ENCODE measurements at regions not wholly inside any gene's neighbourhood (a gene's known extent, or its start where the extent isn't known, plus 50 kb on each side); places are given as distances from the start of the nearest gene placed in this dataset.
"Not testable (repeated sequence)": the region's sequence is repeated elsewhere in the genome, so short reads cannot be mapped to it uniquely, and the experiment has no call there.

DNA sequence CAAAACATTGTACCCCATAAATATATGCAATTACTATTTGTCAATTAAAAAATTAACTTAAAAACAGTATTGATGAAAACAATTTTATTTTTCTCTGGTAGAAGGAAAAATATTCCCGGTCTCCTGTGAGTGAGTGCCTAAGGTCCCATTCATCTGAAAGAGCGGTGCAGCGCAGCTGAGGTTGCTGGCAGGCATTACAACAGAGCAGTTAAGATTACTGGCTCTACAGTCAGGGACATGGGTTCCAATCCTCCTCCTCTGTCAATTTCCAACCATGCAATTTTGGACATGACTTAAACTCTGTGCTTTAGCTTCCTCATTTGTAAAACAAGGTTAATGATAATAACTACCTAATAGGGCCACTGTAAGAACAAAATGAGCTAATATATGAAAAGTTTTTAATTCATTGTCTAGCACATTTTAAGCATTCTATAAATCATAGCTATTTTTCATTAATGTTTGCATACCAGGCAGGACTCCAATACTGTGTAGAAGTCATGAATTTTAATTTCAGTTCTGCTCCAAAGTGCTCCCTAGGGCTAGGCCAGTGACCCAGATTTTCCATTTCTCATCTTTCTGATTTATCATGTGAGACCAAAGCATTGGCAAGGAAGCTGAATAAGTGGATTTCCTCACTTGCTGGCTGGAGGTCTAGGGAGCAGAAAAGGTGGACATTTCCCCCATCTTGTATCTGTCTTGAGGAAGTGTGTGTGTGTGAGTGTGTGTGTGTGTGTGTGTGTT lies 174.2 kb upstream of the NBPF19 start:
- not testable (repeated sequence) for H3K4me1 ChIP-seq (ENCODE audit: control insufficient read depth in 2 of 2, insufficient read depth in 2 of 2, low read length in 1 of 2); H3K36me3 ChIP-seq (ENCODE audit: control insufficient read depth in 2 of 2, insufficient read depth in 2 of 2, low read length in 1 of 2); H3K27ac ChIP-seq (ENCODE audit: low read depth in 2 of 2, low read length in 1 of 2); H3K27me3 ChIP-seq (ENCODE audit: control insufficient read depth in 1 of 2, insufficient read depth in 2 of 2, low read length in 2 of 2); H3K9me3 ChIP-seq (ENCODE audit: control insufficient read depth in 2 of 2, insufficient read depth in 1 of 2, low read depth in 1 of 2, low read length in 1 of 2); H3K4me3 ChIP-seq (ENCODE audit: low read depth in 1 of 2, low read length in 2 of 2)
- WGBS, 2 donors: no CpG with 5 or more reads among the region's 3 CpGs

GRCh38 chr1:149301282-149301681 lies 173.6 kb upstream of the NBPF19 start:
- WGBS, 2 donors: 56 to 57% methylated on average over 3 of the region's 4 CpGs
- not testable (repeated sequence) for H3K27ac ChIP-seq (ENCODE audit: low read depth in 2 of 2, low read length in 1 of 2); H3K9me3 ChIP-seq (ENCODE audit: control insufficient read depth in 2 of 2, insufficient read depth in 1 of 2, low read depth in 1 of 2, low read length in 1 of 2); H3K36me3 ChIP-seq (ENCODE audit: control insufficient read depth in 2 of 2, insufficient read depth in 2 of 2, low read length in 1 of 2); H3K27me3 ChIP-seq (ENCODE audit: control insufficient read depth in 1 of 2, insufficient read depth in 2 of 2, low read length in 2 of 2); H3K4me3 ChIP-seq (ENCODE audit: low read depth in 1 of 2, low read length in 2 of 2); H3K4me1 ChIP-seq (ENCODE audit: control insufficient read depth in 2 of 2, insufficient read depth in 2 of 2, low read length in 1 of 2)

- not testable (repeated sequence) for H3K4me1 ChIP-seq (ENCODE audit: control insufficient read depth in 2 of 2, insufficient read depth in 2 of 2, low read length in 1 of 2); H3K9me3 ChIP-seq (ENCODE audit: control insufficient read depth in 2 of 2, insufficient read depth in 1 of 2, low read depth in 1 of 2, low read length in 1 of 2); H3K27me3 ChIP-seq (ENCODE audit: control insufficient read depth in 1 of 2, insufficient read depth in 2 of 2, low read length in 2 of 2); H3K27ac ChIP-seq (ENCODE audit: low read depth in 2 of 2, low read length in 1 of 2); H3K4me3 ChIP-seq (ENCODE audit: low read depth in 1 of 2, low read length in 2 of 2); H3K36me3 ChIP-seq (ENCODE audit: control insufficient read depth in 2 of 2, insufficient read depth in 2 of 2, low read length in 1 of 2)
- WGBS, 2 donors: no CpG with 5 or more reads among the region's 2 CpGs
Measured at GRCh38 chr1:149304796-149305195, 170.0 kb upstream of the NBPF19 start.

DNA sequence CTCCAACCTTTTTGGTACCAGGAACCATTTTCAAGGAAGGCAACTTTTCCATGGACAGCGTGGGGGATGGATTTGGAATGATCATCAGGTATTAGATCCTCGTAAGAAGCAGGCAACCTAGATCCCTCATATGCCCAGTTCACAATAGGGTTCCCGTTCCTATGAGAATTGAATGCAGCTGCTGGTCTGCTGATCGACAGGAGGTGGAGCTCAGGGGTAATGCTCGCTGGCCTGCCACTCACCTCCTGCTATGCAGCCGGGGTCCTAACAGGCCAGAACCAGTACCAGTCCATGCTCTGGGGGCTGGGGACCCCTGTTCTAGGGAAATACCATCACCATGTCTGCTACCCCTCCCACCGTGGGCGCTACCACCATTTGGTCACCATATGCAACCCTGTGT lies 167.2 kb upstream of the NBPF19 start:
- H3K4me1 ChIP-seq (ENCODE audit: control insufficient read depth in 2 of 2, insufficient read depth in 2 of 2, low read length in 1 of 2); H3K4me3 ChIP-seq (ENCODE audit: low read depth in 1 of 2, low read length in 2 of 2); H3K27ac ChIP-seq (ENCODE audit: low read depth in 2 of 2, low read length in 1 of 2); H3K27me3 ChIP-seq (ENCODE audit: control insufficient read depth in 1 of 2, insufficient read depth in 2 of 2, low read length in 2 of 2); H3K9me3 ChIP-seq (ENCODE audit: control insufficient read depth in 2 of 2, insufficient read depth in 1 of 2, low read depth in 1 of 2, low read length in 1 of 2); H3K36me3 ChIP-seq (ENCODE audit: control insufficient read depth in 2 of 2, insufficient read depth in 2 of 2, low read length in 1 of 2): not testable (repeated sequence)
- 89 to 93% methylated on average over 2 of the region's 8 CpGs for WGBS, 2 donors

DNA sequence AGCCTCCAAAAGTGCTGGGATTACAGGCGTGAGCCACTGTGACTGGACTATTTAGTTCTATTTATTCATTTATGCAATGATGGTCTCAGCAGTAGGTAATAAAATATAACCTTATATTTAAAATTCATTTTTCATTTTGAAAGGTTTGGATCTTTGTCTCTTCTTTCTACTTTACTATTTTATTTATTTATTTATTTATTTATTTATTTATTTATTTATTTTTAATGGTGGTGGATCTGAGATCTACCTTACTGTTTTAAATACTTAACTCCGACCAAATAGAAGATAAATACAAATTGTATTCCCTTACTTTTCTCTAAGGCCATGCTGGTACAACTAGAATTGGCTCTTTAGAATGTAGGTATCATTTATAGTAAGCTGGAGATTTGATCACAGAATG lies 159.9 kb upstream of the NBPF19 start:
- H3K27me3 ChIP-seq (ENCODE audit: control insufficient read depth in 1 of 2, insufficient read depth in 2 of 2, low read length in 2 of 2); H3K4me3 ChIP-seq (ENCODE audit: low read depth in 1 of 2, low read length in 2 of 2); H3K4me1 ChIP-seq (ENCODE audit: control insufficient read depth in 2 of 2, insufficient read depth in 2 of 2, low read length in 1 of 2); H3K36me3 ChIP-seq (ENCODE audit: control insufficient read depth in 2 of 2, insufficient read depth in 2 of 2, low read length in 1 of 2); H3K9me3 ChIP-seq (ENCODE audit: control insufficient read depth in 2 of 2, insufficient read depth in 1 of 2, low read depth in 1 of 2, low read length in 1 of 2); H3K27ac ChIP-seq (ENCODE audit: low read depth in 2 of 2, low read length in 1 of 2): not testable (repeated sequence)
- WGBS, 2 donors: 94 to 100% methylated on average over 1 to 2 of the region's 2 CpGs

- H3K9me3 ChIP-seq (ENCODE audit: control insufficient read depth in 2 of 2, insufficient read depth in 1 of 2, low read depth in 1 of 2, low read length in 1 of 2); H3K27me3 ChIP-seq (ENCODE audit: control insufficient read depth in 1 of 2, insufficient read depth in 2 of 2, low read length in 2 of 2); H3K4me1 ChIP-seq (ENCODE audit: control insufficient read depth in 2 of 2, insufficient read depth in 2 of 2, low read length in 1 of 2); H3K36me3 ChIP-seq (ENCODE audit: control insufficient read depth in 2 of 2, insufficient read depth in 2 of 2, low read length in 1 of 2); H3K27ac ChIP-seq (ENCODE audit: low read depth in 2 of 2, low read length in 1 of 2); H3K4me3 ChIP-seq (ENCODE audit: low read depth in 1 of 2, low read length in 2 of 2): not testable (repeated sequence)
- WGBS, 2 donors: no CpG with 5 or more reads among the region's 48 CpGs
Measured at GRCh38 chr1:149320971-149321731, 153.7 kb upstream of the NBPF19 start.

- no CpG with 5 or more reads among the region's 12 CpGs for WGBS, 2 donors
- not testable (repeated sequence) for H3K4me1 ChIP-seq (ENCODE audit: control insufficient read depth in 2 of 2, insufficient read depth in 2 of 2, low read length in 1 of 2); H3K27me3 ChIP-seq (ENCODE audit: control insufficient read depth in 1 of 2, insufficient read depth in 2 of 2, low read length in 2 of 2); H3K4me3 ChIP-seq (ENCODE audit: low read depth in 1 of 2, low read length in 2 of 2); H3K27ac ChIP-seq (ENCODE audit: low read depth in 2 of 2, low read length in 1 of 2); H3K9me3 ChIP-seq (ENCODE audit: control insufficient read depth in 2 of 2, insufficient read depth in 1 of 2, low read depth in 1 of 2, low read length in 1 of 2); H3K36me3 ChIP-seq (ENCODE audit: control insufficient read depth in 2 of 2, insufficient read depth in 2 of 2, low read length in 1 of 2)
Measured at GRCh38 chr1:149321732-149322016, 153.2 kb upstream of the NBPF19 start.

GRCh38 chr1:149330081-149330335 lies 144.8 kb upstream of the NBPF19 start:
- H3K27me3 ChIP-seq (ENCODE audit: control insufficient read depth in 1 of 2, insufficient read depth in 2 of 2, low read length in 2 of 2); H3K9me3 ChIP-seq (ENCODE audit: control insufficient read depth in 2 of 2, insufficient read depth in 1 of 2, low read depth in 1 of 2, low read length in 1 of 2); H3K36me3 ChIP-seq (ENCODE audit: control insufficient read depth in 2 of 2, insufficient read depth in 2 of 2, low read length in 1 of 2); H3K27ac ChIP-seq (ENCODE audit: low read depth in 2 of 2, low read length in 1 of 2); H3K4me3 ChIP-seq (ENCODE audit: low read depth in 1 of 2, low read length in 2 of 2); H3K4me1 ChIP-seq (ENCODE audit: control insufficient read depth in 2 of 2, insufficient read depth in 2 of 2, low read length in 1 of 2): not testable (repeated sequence)

- no CpG with 5 or more reads among the region's 2 CpGs for WGBS, 2 donors
- not testable (repeated sequence) for H3K36me3 ChIP-seq (ENCODE audit: control insufficient read depth in 2 of 2, insufficient read depth in 2 of 2, low read length in 1 of 2); H3K27ac ChIP-seq (ENCODE audit: low read depth in 2 of 2, low read length in 1 of 2); H3K4me3 ChIP-seq (ENCODE audit: low read depth in 1 of 2, low read length in 2 of 2); H3K27me3 ChIP-seq (ENCODE audit: control insufficient read depth in 1 of 2, insufficient read depth in 2 of 2, low read length in 2 of 2); H3K9me3 ChIP-seq (ENCODE audit: control insufficient read depth in 2 of 2, insufficient read depth in 1 of 2, low read depth in 1 of 2, low read length in 1 of 2); H3K4me1 ChIP-seq (ENCODE audit: control insufficient read depth in 2 of 2, insufficient read depth in 2 of 2, low read length in 1 of 2)
Measured at GRCh38 chr1:149336082-149336481, 138.8 kb upstream of the NBPF19 start.

- not testable (repeated sequence) for H3K36me3 ChIP-seq (ENCODE audit: control insufficient read depth in 2 of 2, insufficient read depth in 2 of 2, low read length in 1 of 2); H3K9me3 ChIP-seq (ENCODE audit: control insufficient read depth in 2 of 2, insufficient read depth in 1 of 2, low read depth in 1 of 2, low read length in 1 of 2); H3K4me1 ChIP-seq (ENCODE audit: control insufficient read depth in 2 of 2, insufficient read depth in 2 of 2, low read length in 1 of 2); H3K27ac ChIP-seq (ENCODE audit: low read depth in 2 of 2, low read length in 1 of 2); H3K27me3 ChIP-seq (ENCODE audit: control insufficient read depth in 1 of 2, insufficient read depth in 2 of 2, low read length in 2 of 2); H3K4me3 ChIP-seq (ENCODE audit: low read depth in 1 of 2, low read length in 2 of 2)
- no CpG with 5 or more reads among the region's 18 CpGs for WGBS, 2 donors
Measured at GRCh38 chr1:149338221-149338691, 136.6 kb upstream of the NBPF19 start.

All from esophagus (tissue), 2 donors.